HL-60 (cell line): ENCODE measurements at regions not wholly inside any gene's neighbourhood (a gene's known extent, or its start where the extent isn't known, plus 50 kb on each side); places are given as distances from the start of the nearest gene placed in this dataset.

Experiments used
- DNase-seq, 2 experiments: peaks; one replicate each; pipeline ENCODE4 v3.0.0-alpha.2; 2010 to 2020; ENCODE audit warnings: low read depth in 1 of 2, low spot score in 1 of 2
- H3K27ac ChIP-seq: fragments of 250-450 bp; sonication (Bioruptor Pico); replicated peaks from 2 replicates; pipeline ENCODE4 v1.5.1; 2020; ENCODE audit warnings: mild to moderate bottlenecking, moderate library complexity
- H3K27me3 ChIP-seq: fragments of 250-450 bp; sonication (Bioruptor Pico); 2 replicates; pipeline ENCODE4 v1.5.1; 2021; ENCODE audit warnings: mild to moderate bottlenecking, moderate library complexity; ENCODE audit not compliant: insufficient read depth, poor library complexity, severe bottlenecking
- H3K4me3 ChIP-seq: replicated peaks from 2 replicates; pipeline ENCODE4 v1.5.1; 2011; ENCODE audit warnings: mild to moderate bottlenecking, control low read depth, low read length; ENCODE audit not compliant: insufficient read depth
- CTCF ChIP-seq: IDR thresholded peaks from one replicate; pipeline ENCODE4 v1.5.1; 2011; ENCODE audit warnings: low read length, control low read depth, inconsistent platforms; ENCODE audit not compliant: insufficient read depth
- GABPA ChIP-seq: IDR thresholded peaks from 2 replicates; pipeline ENCODE4 v1.6.1; 2012; ENCODE audit warnings: low read depth
- POLR2AphosphoS5 ChIP-seq: IDR thresholded peaks from 2 replicates; pipeline ENCODE4 v1.6.1; 2012; ENCODE audit warnings: low read depth
- REST ChIP-seq: IDR thresholded peaks from 2 replicates; pipeline ENCODE4 v1.6.1; 2012; ENCODE audit warnings: low read depth; ENCODE audit not compliant: insufficient replicate concordance
- SPI1 ChIP-seq: IDR thresholded peaks from 2 replicates; pipeline ENCODE4 v1.6.1; 2012; ENCODE audit warnings: low read depth, mild to moderate bottlenecking, borderline replicate concordance

GRCh38 chr13:55500694-55501093, 1640.0 kb upstream of the PRR20A start:
- Histone ChIP-seq H3K27me3 (no peaks in the 10 kb centered on the region), H3K4me3 (no peak overlapping the region), H3K27ac (no peak overlapping the region)
- TF ChIP-seq SPI1 (no peak), REST (no peak), CTCF (no peak), POLR2AphosphoS5 (no peak), GABPA (no peak)
- DNase-seq = no peak

- no peak for TF ChIP-seq CTCF
- TF ChIP-seq SPI1 = no peak
- TF ChIP-seq GABPA = no peak
- no peak for TF ChIP-seq POLR2AphosphoS5
- no peak for TF ChIP-seq REST
- no peaks in the 10 kb centered on the region for H3K27me3 ChIP-seq
- H3K27ac ChIP-seq = no peak overlapping the region
- H3K4me3 ChIP-seq = no peak overlapping the region
- DNase-seq = no peak
These were observed 1624.1 kb upstream of the PRR20A start for GRCh38 chr13:55516610-55517009.

GRCh38 chr13:55517312-55517711, 1623.4 kb upstream of the PRR20A start:
- Histone ChIP-seq H3K27ac (no peak overlapping the region), H3K27me3 (no peaks in the 10 kb centered on the region), H3K4me3 (no peak overlapping the region)
- DNase-seq = peak in 1 of 2 experiments; percentile 33
- TF ChIP-seq GABPA = no peak
- TF ChIP-seq SPI1 = no peak
- TF ChIP-seq POLR2AphosphoS5 = no peak
- TF ChIP-seq CTCF = no peak
- TF ChIP-seq REST = no peak
